AG09309 (cell line): ENCODE measurements at regions not wholly inside any gene's neighbourhood (a gene's known extent, or its start where the extent isn't known, plus 50 kb on each side); places are given as distances from the start of the nearest gene placed in this dataset.

Experiments used
- DNase-seq: peaks from one replicate; pipeline ENCODE4 v3.0.0-alpha.2; 2010; ENCODE audit warnings: low read depth
- H3K4me3 ChIP-seq: 2 replicates; pipeline ENCODE4 v1.5.1; 2011; ENCODE audit warnings: mild to moderate bottlenecking, low read depth, low read length, moderate library complexity; ENCODE audit not compliant: control insufficient read depth
- TF ChIP-seq, protein P1 (sequence below): IDR thresholded peaks from 2 replicates; pipeline ENCODE4 v1.5.1; 2011; ENCODE audit warnings: mild to moderate bottlenecking, low read depth, low read length, inconsistent platforms; ENCODE audit not compliant: insufficient read depth, control insufficient read depth; ENCODE audit errors: missing control alignments

DNA sequence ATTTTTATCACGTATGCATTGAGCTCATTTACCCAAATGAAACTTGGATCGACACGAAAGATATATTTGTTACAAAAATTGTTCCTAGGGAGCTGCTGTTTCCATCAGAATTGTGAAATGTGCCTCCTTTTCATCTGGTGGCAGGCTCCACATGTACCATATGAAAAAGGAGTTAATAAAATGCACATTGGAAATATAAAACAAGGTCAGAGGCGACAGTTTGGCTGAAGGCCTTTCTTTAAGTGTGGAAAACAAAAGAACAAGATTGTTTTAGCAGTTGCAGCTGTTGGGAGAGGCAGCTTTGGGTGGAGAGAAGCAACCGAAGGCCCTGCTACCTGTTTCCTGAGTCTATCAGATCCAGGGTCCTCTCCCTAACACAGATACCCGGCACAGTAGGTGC, 334.5 kb upstream of the NT5E start:
- TF ChIP-seq, protein P1, sequence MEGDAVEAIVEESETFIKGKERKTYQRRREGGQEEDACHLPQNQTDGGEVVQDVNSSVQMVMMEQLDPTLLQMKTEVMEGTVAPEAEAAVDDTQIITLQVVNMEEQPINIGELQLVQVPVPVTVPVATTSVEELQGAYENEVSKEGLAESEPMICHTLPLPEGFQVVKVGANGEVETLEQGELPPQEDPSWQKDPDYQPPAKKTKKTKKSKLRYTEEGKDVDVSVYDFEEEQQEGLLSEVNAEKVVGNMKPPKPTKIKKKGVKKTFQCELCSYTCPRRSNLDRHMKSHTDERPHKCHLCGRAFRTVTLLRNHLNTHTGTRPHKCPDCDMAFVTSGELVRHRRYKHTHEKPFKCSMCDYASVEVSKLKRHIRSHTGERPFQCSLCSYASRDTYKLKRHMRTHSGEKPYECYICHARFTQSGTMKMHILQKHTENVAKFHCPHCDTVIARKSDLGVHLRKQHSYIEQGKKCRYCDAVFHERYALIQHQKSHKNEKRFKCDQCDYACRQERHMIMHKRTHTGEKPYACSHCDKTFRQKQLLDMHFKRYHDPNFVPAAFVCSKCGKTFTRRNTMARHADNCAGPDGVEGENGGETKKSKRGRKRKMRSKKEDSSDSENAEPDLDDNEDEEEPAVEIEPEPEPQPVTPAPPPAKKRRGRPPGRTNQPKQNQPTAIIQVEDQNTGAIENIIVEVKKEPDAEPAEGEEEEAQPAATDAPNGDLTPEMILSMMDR: no peak
- no peak overlapping the region for H3K4me3 ChIP-seq
- DNase-seq: no peak

DNA sequence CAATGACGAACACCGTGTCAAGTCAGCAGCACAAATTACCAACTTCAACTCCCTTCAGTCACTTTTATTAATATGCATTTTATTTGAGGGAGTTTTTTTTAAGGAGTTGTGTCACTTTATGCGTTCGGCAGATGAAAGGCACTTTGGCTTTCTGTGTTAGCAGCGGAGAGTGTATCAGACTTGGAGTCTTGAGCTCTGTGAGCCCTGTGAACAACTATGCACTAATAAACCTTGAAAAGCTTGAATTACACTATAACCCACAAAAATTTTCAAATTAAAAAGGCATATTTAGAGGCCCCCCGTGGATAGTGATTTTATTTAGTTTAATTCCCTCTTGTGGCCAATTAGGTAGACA, 335.3 kb upstream of the NT5E start:
- peak overlapping the region; percentile 35 for H3K4me3 ChIP-seq
- DNase-seq: no peak
- TF ChIP-seq, protein P1: no peak

DNA sequence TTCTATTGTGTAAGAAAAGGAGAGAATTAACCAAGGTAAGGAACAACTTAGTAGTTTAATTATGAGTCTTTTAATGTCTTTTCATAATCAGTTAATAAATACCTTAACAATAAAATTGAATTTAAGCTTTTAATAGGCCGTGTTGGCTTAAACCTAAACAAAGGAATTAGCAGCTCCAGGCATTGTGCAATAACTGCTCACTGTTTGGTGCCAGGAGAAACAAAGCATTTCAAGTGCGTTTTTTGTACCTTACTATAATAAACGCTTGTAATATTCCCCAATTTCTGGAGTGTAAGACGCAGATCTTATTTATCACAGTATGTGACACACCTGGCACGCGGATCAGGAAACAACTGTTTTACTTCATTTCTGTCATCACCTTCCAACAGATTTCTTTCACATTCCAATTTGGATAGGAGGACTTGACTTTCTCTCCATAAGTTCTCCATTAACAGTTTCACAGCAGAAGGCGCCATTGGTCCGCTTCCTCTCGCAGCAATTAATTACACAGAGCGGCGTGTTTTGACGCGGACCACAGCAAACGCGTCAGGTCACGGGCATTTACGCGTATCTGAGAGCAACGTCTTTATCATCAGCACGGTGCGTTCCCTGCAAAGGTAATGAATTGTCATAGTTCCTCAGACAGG, 335.8 kb upstream of the NT5E start:
- no peak for DNase-seq
- TF ChIP-seq, protein P1: no peak
- peak overlapping the region; percentile 35 for H3K4me3 ChIP-seq

DNA sequence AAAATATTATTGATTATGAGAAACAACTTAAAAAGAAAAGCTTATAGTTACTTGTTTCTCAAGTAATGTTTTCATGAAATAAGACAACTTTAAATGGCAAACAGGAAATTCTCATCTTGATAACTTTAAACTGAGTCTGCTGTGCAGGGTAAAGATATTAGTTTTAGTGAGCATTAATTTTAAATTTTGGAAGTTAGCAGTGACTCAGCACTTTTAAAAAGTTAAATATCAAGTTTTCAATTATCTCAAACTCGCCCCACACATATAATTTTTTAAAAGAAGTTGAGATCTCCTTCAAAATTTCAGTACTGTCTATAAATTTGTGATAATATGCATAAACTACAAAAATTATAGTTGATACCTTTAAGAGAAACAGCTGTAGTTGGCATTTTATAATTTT, 337.3 kb upstream of the NT5E start:
- TF ChIP-seq, protein P1: no peak
- H3K4me3 ChIP-seq: no peak overlapping the region
- DNase-seq: no peak

DNA sequence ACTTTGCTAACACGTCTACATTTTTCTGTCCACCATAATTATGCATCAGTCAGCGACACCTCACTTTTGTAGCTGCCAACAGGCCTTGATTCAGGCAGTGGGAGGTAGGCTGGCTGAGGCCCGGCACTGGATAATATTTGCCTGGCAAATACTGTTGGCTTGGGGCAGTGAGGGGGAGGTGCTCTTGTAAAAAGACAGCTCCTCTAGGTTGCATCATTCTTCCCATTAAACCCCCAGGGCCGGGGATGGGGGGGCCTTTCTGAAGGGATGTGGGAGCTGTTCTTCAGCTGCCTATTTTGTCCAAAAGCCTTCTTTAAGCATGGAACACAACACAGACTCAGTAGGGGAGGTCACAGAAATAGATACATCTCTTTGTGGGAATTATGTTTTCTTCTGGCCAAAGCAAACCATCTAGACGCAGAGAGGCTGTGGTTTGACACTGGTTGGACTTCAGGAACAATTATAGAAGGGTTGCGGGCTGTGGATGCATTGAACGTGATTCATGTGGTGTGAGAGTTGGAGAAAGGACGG, 338.3 kb upstream of the NT5E start:
- TF ChIP-seq, protein P1: no peak
- H3K4me3 ChIP-seq: no peak overlapping the region
- peak; percentile 81 for DNase-seq

DNA sequence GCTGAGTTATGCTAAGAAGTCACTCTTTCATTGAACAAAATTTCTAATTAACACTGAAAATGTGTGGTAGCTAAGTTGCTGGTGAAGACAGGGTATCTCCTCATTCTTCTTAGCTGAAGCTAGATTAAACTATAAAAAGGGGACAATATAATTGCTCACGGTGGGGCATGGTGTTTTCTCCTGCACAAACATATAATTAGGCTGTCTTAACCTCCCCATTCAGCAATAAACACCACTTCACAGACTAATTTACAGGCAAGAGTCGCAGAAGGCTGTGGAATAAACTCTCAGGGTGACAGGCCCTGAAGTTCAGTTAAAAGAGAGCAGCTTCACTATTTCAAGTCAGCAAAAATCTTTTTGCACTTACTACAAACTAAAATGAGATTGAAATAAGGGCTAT, 338.9 kb upstream of the NT5E start:
- no peak overlapping the region for H3K4me3 ChIP-seq
- TF ChIP-seq, protein P1: no peak
- no peak for DNase-seq

DNA sequence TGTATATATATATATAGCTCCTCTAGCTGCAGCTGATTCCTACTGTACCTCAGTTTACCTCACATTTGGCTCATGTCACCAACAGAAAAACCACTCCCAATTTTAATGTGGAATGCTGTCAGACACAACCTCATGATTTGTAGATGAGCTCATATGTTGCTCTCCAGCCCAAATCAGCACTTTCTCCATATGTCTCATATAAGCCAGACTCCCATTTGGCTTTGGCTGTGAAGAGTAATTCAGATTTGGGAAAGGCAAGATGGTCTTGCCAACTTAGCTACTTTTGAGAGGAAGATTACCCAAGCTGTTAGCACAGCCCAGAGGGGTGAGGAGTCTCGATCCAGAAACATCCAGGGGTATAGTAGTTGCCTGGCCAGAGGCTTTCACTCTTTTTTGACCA, 342.2 kb upstream of the NT5E start:
- H3K4me3 ChIP-seq: no peak overlapping the region
- no peak for DNase-seq
- TF ChIP-seq, protein P1: no peak
